ENCODE measurements at regions not wholly inside any gene's neighbourhood (a gene's known extent, or its start where the extent isn't known, plus 50 kb on each side); places are given as distances from the start of the nearest gene placed in this dataset.

DNA sequence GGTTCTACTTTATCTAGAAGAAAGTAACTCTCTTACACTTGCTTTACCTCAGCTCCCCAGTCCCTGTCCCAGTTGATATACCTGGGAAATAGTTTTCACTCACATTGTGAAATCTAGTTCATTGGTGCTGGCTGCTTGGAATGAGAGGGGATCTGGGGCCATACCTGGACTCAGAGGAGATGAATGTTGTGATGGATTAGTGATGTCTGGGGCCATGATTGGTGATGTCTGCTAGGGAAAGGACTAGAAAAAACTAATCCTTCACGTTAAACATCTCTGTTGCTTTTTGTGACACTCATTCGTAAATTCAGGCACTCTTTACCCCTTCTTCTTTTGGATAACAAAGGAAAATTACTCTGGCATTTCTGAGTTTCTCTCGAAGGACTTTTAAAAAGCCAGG is 152.4 kb downstream of the RAB11FIP2 start:
- Histone ChIP-seq H3K36me3 (no peaks in the 10 kb centered on the region), H3K4me3 (no peak overlapping the region), H3K27ac (no peak overlapping the region), H3K4me1 (no peaks in the 10 kb centered on the region), H3K9me3 (no peaks in the 10 kb centered on the region), H3K27me3 (peaks cover 0 to 16% (median 0%) of the 10 kb centered on the region in 4 donors)
- DNase-seq: no peak
- 48 to 60% methylated on average over 3 of the region's 3 CpGs for WGBS, 2 donors
- intact Hi-C loops (cut with DNase I): no loop called here
- no peak for TF ChIP-seq POLR2A (IDR thresholded peaks at IDR 0.05)
- TF ChIP-seq CTCF (IDR thresholded peaks at IDR 0.05): no peak

DNA sequence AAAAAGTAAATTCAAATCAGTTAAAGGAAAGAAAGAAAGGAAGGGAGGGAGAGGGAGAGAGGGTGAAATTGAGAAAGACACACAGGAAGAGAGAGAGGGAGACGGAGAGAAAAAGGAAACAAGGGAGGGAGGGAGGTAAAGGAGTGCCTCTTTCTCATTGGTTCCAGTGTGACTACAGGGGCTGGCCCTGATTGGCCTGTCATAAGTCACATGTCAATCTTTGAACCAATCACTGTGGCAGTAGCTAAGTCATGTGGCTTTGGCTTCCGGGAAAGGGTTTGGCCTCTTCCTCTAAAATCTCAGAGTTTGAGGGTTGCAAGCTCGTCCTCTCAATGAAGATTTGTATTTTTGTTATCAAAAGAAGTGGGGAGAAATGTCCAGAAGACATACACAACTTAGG is 150.2 kb downstream of the RAB11FIP2 start:
- Histone ChIP-seq H3K4me3 (no peak overlapping the region), H3K36me3 (no peaks in the 10 kb centered on the region), H3K9me3 (no peaks in the 10 kb centered on the region), H3K27me3 (peaks cover 0 to 12% (median 0%) of the 10 kb centered on the region in 4 donors), H3K27ac (no peak overlapping the region), H3K4me1 (no peaks in the 10 kb centered on the region)
- DNase-seq: no peak
- intact Hi-C loops (cut with DNase I): no loop called here
- 65 to 71% methylated on average over 3 of the region's 3 CpGs for WGBS, 2 donors
- no peak for TF ChIP-seq POLR2A (IDR thresholded peaks at IDR 0.05)
- no peak for TF ChIP-seq CTCF (IDR thresholded peaks at IDR 0.05)

DNA sequence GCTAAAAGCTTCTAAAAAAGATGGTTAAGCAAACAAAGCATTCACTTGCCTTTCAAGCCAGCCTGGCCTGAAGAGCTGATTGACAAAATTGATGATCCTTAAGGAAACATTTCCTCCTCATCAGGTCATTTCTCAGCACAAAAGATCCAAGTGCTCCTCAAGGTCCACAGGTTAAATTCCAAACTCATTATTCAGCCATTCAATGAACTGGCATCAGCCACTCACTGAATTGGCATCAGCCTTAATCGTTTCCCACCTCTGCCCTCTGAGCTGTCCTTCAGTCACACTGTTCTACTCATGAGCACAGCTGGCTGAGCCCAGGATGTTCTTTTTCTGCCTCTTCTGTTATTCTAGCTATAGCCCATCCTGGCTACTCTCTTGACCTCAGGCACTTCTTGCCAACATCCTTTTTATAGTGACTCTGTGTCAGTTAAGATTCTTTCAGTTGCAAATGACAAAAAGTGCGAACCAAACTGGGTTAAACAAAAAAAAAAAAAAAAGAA is 147.5 kb downstream of the RAB11FIP2 start:
- H3K27ac ChIP-seq: no peak overlapping the region
- WGBS, 2 donors: 25 to 50% methylated on average over 2 of the region's 2 CpGs
- TF ChIP-seq CTCF (IDR thresholded peaks at IDR 0.05) (no peak), POLR2A (IDR thresholded peaks at IDR 0.05) (no peak)
- H3K9me3 ChIP-seq: no peaks in the 10 kb centered on the region
- no peak for DNase-seq
- H3K4me1 ChIP-seq: no peaks in the 10 kb centered on the region
- intact Hi-C loops (cut with DNase I): no loop called here
- no peaks in the 10 kb centered on the region for H3K36me3 ChIP-seq
- H3K27me3 ChIP-seq: peaks cover 0 to 19% (median 0%) of the 10 kb centered on the region in 4 donors
- H3K4me3 ChIP-seq: no peak overlapping the region

DNA sequence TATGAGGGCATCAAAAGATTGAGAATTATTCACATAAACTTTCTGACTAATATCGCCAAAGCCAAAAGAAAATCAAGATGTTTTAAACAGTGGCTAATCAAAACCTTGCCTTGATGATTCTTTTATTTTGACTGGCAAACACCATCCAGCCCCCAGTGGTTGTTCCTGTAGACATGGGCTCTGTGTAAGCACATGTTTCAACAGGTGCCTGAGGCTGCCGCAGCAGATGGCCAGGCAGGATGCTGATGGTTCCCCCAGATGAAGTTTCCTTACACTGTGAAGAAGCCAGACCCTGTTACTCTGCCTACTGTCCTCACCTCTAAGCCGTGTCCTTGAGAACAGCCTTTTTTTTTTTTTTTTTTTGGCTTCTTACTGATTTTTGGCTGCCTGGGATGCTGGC is 146.5 kb downstream of the RAB11FIP2 start:
- 60 to 64% methylated on average over 3 of the region's 3 CpGs for WGBS, 2 donors
- intact Hi-C loops (cut with DNase I): no loop called here
- H3K4me1 ChIP-seq: no peaks in the 10 kb centered on the region
- H3K36me3 ChIP-seq: no peaks in the 10 kb centered on the region
- DNase-seq: no peak
- no peak for TF ChIP-seq CTCF (IDR thresholded peaks at IDR 0.05)
- TF ChIP-seq POLR2A (IDR thresholded peaks at IDR 0.05): no peak
- H3K4me3 ChIP-seq: no peak overlapping the region
- H3K27me3 ChIP-seq: peaks cover 0 to 11% (median 0%) of the 10 kb centered on the region in 4 donors
- no peak overlapping the region for H3K27ac ChIP-seq
- no peaks in the 10 kb centered on the region for H3K9me3 ChIP-seq

DNA sequence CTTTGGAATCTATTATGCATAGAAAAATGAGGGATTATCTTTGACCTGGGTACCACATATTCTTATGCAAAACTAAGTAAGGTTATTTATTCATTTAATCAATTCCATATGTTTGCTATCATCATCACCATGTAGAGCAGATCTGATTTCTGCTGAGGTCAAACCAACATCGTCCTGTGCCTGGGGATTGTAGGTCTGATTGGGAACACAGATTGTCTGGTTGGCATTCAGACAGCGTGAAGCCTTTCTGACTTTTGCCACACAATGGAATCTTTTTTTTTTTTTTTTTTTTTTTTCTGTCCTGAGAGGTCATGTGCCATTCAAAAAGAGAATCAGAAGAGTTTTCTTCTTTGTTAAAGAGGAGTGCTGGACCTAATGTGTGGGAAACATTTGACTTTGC is 142.9 kb downstream of the RAB11FIP2 start:
- no peak for DNase-seq
- no peak for TF ChIP-seq CTCF (IDR thresholded peaks at IDR 0.05)
- TF ChIP-seq POLR2A (IDR thresholded peaks at IDR 0.05): no peak
- Histone ChIP-seq H3K27ac (no peak overlapping the region), H3K9me3 (no peaks in the 10 kb centered on the region), H3K27me3 (peaks cover 0 to 10% (median 0%) of the 10 kb centered on the region in 4 donors), H3K4me1 (no peaks in the 10 kb centered on the region), H3K36me3 (no peaks in the 10 kb centered on the region), H3K4me3 (no peak overlapping the region)
- 45 to 53% methylated on average over 2 of the region's 2 CpGs for WGBS, 2 donors
- intact Hi-C loops (cut with DNase I): no loop called here

Measured in esophagus squamous epithelium (tissue), 5 donors.